IMR-90 (cell line): ENCODE measurements at regions not wholly inside any gene's neighbourhood (a gene's known extent, or its start where the extent isn't known, plus 50 kb on each side); places are given as distances from the start of the nearest gene placed in this dataset.

Experiments
- FOS ChIP-seq: fragments of 150-350 bp; IDR thresholded peaks from 2 replicates; pipeline ENCODE4 v1.6.1; 2016; ENCODE audit warnings: low read depth, low read length
- USF2 ChIP-seq: fragments of 150-350 bp; IDR thresholded peaks from 2 replicates; pipeline ENCODE4 v1.6.1; 2017; ENCODE audit warnings: mild to moderate bottlenecking, antibody characterized with exemption, low read length, low read depth
- TF ChIP-seq, protein P1 (sequence below): conservative IDR thresholded peaks from 2 replicates; pipeline ENCODE4 v1.5.1; 2012; ENCODE audit warnings: mild to moderate bottlenecking, low read depth, low read length, improper control_type of control experiment

DNA sequence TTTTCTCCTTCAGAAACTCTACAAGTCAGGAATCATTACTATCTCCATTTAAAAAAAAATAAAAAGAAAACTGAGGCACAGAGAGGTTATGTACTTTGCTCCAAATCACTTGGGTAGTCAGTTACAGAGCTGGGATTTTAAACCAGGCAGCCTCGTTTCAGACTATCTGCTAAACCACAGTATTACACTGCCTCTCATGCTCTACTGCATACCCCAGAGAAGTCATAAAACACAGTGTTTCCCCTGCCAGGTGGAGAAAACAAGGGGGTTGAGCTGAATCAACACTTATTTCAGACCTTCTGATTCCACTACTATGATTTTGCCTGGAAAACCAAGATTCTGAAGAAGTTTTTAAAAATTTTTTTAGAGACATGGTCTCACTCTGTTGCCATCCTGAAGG, 132.9 kb upstream of the POU2AF2 start:
- TF ChIP-seq, protein P1, sequence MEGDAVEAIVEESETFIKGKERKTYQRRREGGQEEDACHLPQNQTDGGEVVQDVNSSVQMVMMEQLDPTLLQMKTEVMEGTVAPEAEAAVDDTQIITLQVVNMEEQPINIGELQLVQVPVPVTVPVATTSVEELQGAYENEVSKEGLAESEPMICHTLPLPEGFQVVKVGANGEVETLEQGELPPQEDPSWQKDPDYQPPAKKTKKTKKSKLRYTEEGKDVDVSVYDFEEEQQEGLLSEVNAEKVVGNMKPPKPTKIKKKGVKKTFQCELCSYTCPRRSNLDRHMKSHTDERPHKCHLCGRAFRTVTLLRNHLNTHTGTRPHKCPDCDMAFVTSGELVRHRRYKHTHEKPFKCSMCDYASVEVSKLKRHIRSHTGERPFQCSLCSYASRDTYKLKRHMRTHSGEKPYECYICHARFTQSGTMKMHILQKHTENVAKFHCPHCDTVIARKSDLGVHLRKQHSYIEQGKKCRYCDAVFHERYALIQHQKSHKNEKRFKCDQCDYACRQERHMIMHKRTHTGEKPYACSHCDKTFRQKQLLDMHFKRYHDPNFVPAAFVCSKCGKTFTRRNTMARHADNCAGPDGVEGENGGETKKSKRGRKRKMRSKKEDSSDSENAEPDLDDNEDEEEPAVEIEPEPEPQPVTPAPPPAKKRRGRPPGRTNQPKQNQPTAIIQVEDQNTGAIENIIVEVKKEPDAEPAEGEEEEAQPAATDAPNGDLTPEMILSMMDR, result no peak
- TF ChIP-seq FOS (no peak), USF2 (no peak)
